ENCODE measurements at regions not wholly inside any gene's neighbourhood (a gene's known extent, or its start where the extent isn't known, plus 50 kb on each side); places are given as distances from the start of the nearest gene placed in this dataset.

- Mint-ChIP-seq H3K36me3 (ENCODE audit: low read depth) (no peaks in the 10 kb centered on the region), H3K27me3 (no peaks in the 10 kb centered on the region), H3K27ac (no peak overlapping the region), H3K4me1 (no peaks in the 10 kb centered on the region), H3K4me3 (no peak overlapping the region)
- peaks cover 3% of the 10 kb centered on the region for H3K9me3 ChIP-seq (ENCODE audit: control insufficient read depth, low read length, poor library complexity, severe bottlenecking)
- DNase-seq (no peak), ATAC-seq (no peak)
These were observed 209.9 kb downstream of the COL4A1 start for GRCh38 chr13:110097013-110097412.

GRCh38 chr13:110092831-110093247 lies 214.1 kb downstream of the COL4A1 start:
- Mint-ChIP-seq H3K4me1 (no peaks in the 10 kb centered on the region), H3K4me3 (no peak overlapping the region), H3K27me3 (no peaks in the 10 kb centered on the region), H3K27ac (no peak overlapping the region), H3K36me3 (ENCODE audit: low read depth) (no peaks in the 10 kb centered on the region)
- peaks cover 3% of the 10 kb centered on the region for H3K9me3 ChIP-seq (ENCODE audit: control insufficient read depth, low read length, poor library complexity, severe bottlenecking)
- no peak for ATAC-seq
- no peak for DNase-seq

DNA sequence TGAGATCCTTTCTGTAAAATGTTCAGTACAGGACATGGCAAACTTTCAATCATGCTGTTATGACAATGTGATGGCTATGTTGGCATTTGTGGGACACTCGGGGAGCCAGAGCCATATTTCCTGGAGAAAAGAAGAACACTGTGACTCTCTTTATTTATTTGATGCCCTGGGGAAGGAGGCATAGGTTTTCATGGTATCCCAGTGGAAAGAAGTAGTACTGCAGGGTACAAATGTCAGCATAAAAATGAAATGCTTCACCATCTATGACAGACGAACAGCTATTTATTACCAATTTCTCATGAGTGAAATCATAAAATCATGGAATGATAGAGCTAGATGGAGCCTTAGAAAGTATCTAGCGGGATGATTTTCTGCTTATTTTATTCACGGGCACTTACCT lies 217.1 kb downstream of the COL4A1 start:
- no peak for DNase-seq
- H3K27ac Mint-ChIP-seq = no peak overlapping the region
- H3K9me3 ChIP-seq (ENCODE audit: control insufficient read depth, low read length, poor library complexity, severe bottlenecking) = no peaks in the 10 kb centered on the region
- H3K27me3 Mint-ChIP-seq = no peaks in the 10 kb centered on the region
- H3K4me3 Mint-ChIP-seq = no peak overlapping the region
- H3K36me3 Mint-ChIP-seq (ENCODE audit: low read depth) = no peaks in the 10 kb centered on the region
- H3K4me1 Mint-ChIP-seq = no peaks in the 10 kb centered on the region
- no peak for ATAC-seq

DNA sequence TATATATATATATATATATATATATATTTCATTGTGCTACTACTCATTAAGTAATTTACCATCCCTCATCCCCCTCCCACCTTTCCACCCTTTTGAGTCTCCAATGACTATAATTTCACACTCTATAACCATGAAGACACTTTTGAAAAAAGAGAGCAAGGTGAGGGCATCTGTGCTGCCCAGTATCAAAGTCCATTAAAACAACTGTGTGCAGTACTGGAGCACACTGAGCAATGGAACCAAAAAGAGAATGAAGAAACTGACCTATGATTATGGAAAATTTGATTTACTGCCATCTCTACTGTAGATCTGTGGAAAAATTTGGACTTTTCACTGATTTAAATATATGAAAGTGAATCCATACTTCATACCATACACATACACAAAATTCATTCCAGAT lies 217.9 kb downstream of the COL4A1 start:
- H3K36me3 Mint-ChIP-seq (ENCODE audit: low read depth) = peaks cover 2% of the 10 kb centered on the region
- no peak overlapping the region for H3K4me3 Mint-ChIP-seq
- no peak overlapping the region for H3K27ac Mint-ChIP-seq
- no peaks in the 10 kb centered on the region for H3K9me3 ChIP-seq (ENCODE audit: control insufficient read depth, low read length, poor library complexity, severe bottlenecking)
- H3K4me1 Mint-ChIP-seq = no peaks in the 10 kb centered on the region
- H3K27me3 Mint-ChIP-seq = no peaks in the 10 kb centered on the region
- DNase-seq (no peak), ATAC-seq (no peak)

DNA sequence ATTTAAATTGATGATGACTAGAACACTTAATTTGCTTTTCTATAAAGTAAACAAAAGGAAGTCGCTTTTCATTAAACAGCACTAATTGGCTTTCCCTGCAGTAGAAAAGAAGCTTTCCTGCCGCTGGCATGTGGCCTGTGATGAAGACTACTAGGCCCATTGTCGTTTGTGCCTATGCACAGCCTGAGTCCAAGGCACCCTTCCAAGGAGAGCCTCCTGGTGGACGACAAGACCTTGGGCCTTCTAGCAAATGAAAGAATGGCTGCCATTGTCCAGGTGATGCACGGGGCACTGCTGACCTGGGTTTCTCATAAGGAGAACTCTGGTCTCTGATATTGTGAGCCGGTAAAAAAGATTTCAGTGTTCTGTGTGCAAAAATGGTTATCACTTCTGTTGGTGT lies 233.0 kb downstream of the COL4A1 start:
- peaks cover 13% of the 10 kb centered on the region for H3K27me3 Mint-ChIP-seq
- no peaks in the 10 kb centered on the region for H3K4me1 Mint-ChIP-seq
- no peak for DNase-seq
- no peak overlapping the region for H3K4me3 Mint-ChIP-seq
- no peak for ATAC-seq
- no peaks in the 10 kb centered on the region for H3K9me3 ChIP-seq (ENCODE audit: control insufficient read depth, low read length, poor library complexity, severe bottlenecking)
- H3K27ac Mint-ChIP-seq = no peak overlapping the region
- no peaks in the 10 kb centered on the region for H3K36me3 Mint-ChIP-seq (ENCODE audit: low read depth)

DNA sequence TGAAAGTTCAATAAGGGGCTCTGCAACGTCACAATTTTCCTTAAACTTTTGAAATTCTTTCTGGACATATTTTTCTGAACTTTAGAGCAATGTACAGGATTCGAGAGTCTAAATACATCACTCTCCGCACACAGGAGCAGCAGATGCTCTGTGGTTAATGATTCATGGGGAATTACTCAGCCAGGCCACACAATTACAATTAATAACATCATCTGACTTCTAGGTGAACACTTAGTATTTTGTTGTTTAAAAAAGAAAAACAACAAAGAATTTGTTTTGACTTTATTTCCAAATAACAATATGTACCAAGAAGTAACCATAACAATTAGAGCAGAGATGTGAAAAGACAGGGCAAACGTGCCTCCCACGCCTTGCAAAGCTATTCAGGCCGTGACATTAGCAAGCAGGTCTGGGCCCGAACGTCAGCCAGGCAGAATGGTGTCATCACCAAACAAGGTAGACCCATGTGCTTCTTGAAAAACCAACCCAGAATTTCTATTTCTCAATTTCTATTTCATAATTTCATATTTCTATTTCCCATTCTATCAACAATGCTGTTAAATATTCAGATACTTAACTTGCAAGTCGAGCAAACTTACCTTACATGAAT lies 236.3 kb downstream of the COL4A1 start:
- ATAC-seq = no peak
- H3K4me3 Mint-ChIP-seq = no peak overlapping the region
- peaks cover 12% of the 10 kb centered on the region for H3K27me3 Mint-ChIP-seq

DNA sequence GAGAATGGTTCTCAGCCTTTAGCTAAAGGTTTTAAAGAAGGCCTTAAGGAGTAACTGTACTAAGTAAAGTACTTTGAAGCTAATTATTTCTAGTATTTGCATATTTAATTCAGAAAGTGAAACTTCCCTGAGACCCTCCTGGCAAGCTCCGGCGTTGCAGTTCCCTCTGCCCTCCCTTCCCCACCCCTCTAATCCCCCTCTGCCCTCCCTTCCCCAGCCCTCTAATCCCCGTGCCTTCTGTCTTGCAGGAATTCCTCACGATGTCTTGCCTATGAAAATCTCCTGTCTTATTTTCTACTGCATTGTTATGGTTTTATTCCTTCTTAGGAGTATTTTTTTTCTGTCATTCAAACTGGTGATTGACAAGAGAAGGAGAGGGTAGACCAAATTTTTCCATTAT lies 236.9 kb downstream of the COL4A1 start:
- no peak for DNase-seq
- Mint-ChIP-seq H3K4me3 (no peak overlapping the region), H3K27ac (no peak overlapping the region), H3K4me1 (no peaks in the 10 kb centered on the region), H3K36me3 (ENCODE audit: low read depth) (no peaks in the 10 kb centered on the region), H3K27me3 (peaks cover 12% of the 10 kb centered on the region)
- ATAC-seq = no peak
- no peaks in the 10 kb centered on the region for H3K9me3 ChIP-seq (ENCODE audit: control insufficient read depth, low read length, poor library complexity, severe bottlenecking)

More for the DNA sequence above, 236.3 kb downstream of the COL4A1 start:
- H3K9me3 ChIP-seq (ENCODE audit: control insufficient read depth, low read length, poor library complexity, severe bottlenecking) = no peaks in the 10 kb centered on the region
- no peak overlapping the region for H3K27ac Mint-ChIP-seq
- no peak for DNase-seq
- no peaks in the 10 kb centered on the region for H3K4me1 Mint-ChIP-seq
- no peaks in the 10 kb centered on the region for H3K36me3 Mint-ChIP-seq (ENCODE audit: low read depth)

GRCh38 chr13:110068176-110068473 lies 238.8 kb downstream of the COL4A1 start:
- no peaks in the 10 kb centered on the region for H3K9me3 ChIP-seq (ENCODE audit: control insufficient read depth, low read length, poor library complexity, severe bottlenecking)
- DNase-seq (no peak), ATAC-seq (no peak)
- H3K4me3 Mint-ChIP-seq = no peak overlapping the region
- no peaks in the 10 kb centered on the region for H3K4me1 Mint-ChIP-seq
- peaks cover 11% of the 10 kb centered on the region for H3K27me3 Mint-ChIP-seq
- H3K27ac Mint-ChIP-seq = no peak overlapping the region
- no peaks in the 10 kb centered on the region for H3K36me3 Mint-ChIP-seq (ENCODE audit: low read depth)

DNA sequence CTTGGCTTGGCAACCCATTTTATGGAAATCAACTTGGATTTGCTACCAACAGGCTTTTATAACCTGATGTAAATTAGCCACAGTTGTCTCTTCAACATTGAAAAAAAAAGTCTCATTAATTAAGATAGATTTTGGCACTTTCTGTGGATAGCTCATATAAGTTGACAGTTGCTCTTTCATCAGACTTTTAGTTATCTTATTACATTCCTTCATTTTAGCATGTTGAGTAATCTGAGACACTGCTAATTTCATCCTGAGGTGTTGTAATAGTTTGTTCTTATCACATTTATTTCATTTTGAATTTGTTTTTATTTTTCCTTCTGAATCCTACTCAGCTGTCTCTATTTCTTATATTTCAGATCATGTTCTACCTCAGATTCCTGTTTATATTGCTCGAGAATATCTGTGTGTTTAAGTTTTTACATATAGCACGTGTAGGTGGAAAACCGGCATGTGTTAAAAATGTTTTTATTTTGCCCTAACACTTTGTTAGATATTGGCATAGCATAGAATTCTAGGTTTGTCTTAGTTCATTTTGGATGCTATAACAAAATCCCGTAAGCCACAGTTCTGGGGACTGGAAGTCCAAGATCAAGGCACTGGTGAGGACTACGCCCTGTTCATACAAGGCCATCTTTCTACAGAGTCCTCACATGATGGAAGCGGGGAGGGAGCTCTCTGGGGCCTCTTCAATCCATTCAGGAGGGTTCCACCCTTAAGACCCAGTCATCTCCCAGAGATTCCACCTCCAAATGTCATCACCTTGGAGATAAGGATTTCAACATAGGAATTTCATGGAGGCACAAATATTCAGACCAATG lies 239.4 kb downstream of the COL4A1 start:
- H3K27ac Mint-ChIP-seq = no peak overlapping the region
- no peak for DNase-seq
- H3K4me1 Mint-ChIP-seq = no peaks in the 10 kb centered on the region

DNA sequence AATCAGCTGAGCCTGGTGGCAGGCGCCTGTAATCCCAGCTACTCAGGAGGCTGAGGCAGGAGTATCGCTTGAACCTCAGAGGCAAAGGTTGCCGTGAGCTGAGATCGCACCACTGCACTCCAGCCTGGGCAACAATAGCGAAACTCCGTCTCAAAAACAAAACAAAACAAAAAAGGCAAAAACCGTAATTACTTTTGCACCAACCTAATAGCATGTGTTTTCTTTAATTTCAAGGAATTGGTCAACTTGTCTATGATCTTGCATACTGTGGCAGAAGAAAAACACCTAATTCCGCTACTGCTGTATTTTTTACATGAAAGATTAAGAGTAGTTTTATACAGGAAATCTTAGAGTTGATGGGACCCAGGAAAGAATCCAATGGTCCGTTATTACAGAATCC lies 241.2 kb downstream of the COL4A1 start:
- DNase-seq (no peak), ATAC-seq (no peak)
- Mint-ChIP-seq H3K27ac (no peak overlapping the region), H3K4me1 (no peaks in the 10 kb centered on the region), H3K4me3 (no peak overlapping the region), H3K27me3 (peaks cover 16% of the 10 kb centered on the region), H3K36me3 (ENCODE audit: low read depth) (no peaks in the 10 kb centered on the region)
- no peaks in the 10 kb centered on the region for H3K9me3 ChIP-seq (ENCODE audit: control insufficient read depth, low read length, poor library complexity, severe bottlenecking)

More for the DNA sequence above, 239.4 kb downstream of the COL4A1 start:
- H3K9me3 ChIP-seq (ENCODE audit: control insufficient read depth, low read length, poor library complexity, severe bottlenecking) = no peaks in the 10 kb centered on the region
- no peak overlapping the region for H3K4me3 Mint-ChIP-seq
- no peak for ATAC-seq
- H3K27me3 Mint-ChIP-seq = peaks cover 14% of the 10 kb centered on the region
- no peaks in the 10 kb centered on the region for H3K36me3 Mint-ChIP-seq (ENCODE audit: low read depth)

GRCh38 chr13:110063490-110064421 lies 243.2 kb downstream of the COL4A1 start:
- peaks cover 11% of the 10 kb centered on the region for H3K27me3 Mint-ChIP-seq
- ATAC-seq (no peak), DNase-seq (no peak)
- no peaks in the 10 kb centered on the region for H3K36me3 Mint-ChIP-seq (ENCODE audit: low read depth)
- no peak overlapping the region for H3K4me3 Mint-ChIP-seq
- no peaks in the 10 kb centered on the region for H3K9me3 ChIP-seq (ENCODE audit: control insufficient read depth, low read length, poor library complexity, severe bottlenecking)
- no peaks in the 10 kb centered on the region for H3K4me1 Mint-ChIP-seq
- H3K27ac Mint-ChIP-seq = no peak overlapping the region

DNA sequence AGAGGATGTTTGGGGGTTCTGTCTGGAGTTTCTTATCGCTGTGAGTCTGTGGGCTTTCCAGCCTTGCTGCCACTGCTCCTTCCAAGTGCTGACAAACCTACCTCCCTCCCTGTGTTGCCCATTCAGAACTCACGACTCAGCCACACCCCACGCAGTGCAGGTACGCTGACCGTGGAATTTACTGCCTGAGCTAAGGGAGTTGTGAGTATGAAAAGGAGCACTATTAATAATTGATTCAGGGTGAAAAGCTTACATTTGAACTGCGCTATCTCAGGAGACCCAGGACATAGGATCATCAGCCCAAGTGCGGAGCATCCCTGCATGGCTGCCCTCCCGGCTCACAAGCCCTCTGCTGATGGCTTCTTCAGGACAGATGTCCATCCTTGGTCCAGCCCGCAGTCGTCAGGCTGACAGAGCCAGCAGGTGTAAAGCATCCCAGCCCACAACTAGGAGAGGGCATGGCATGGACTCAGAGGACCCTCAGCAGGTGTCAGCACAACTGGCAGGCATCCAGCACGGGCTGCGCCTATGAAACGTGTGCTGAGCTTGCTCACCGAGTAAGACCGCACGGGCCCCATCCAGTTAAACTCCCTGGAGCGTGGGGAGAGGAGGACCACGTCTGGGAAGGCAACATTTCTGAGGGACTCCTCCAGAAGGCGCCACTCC lies 244.0 kb downstream of the COL4A1 start:
- H3K36me3 Mint-ChIP-seq (ENCODE audit: low read depth) = no peaks in the 10 kb centered on the region
- DNase-seq (no peak), ATAC-seq (no peak)
- no peaks in the 10 kb centered on the region for H3K4me1 Mint-ChIP-seq
- no peak overlapping the region for H3K4me3 Mint-ChIP-seq
- H3K9me3 ChIP-seq (ENCODE audit: control insufficient read depth, low read length, poor library complexity, severe bottlenecking) = no peaks in the 10 kb centered on the region
- no peak overlapping the region for H3K27ac Mint-ChIP-seq
- H3K27me3 Mint-ChIP-seq = peaks cover 11% of the 10 kb centered on the region

Measured in T-helper 17 cell (primary cell).